HepG2 (cell line): ENCODE measurements at regions not wholly inside any gene's neighbourhood (a gene's known extent, or its start where the extent isn't known, plus 50 kb on each side); places are given as distances from the start of the nearest gene placed in this dataset.

ENCODE experiments used
- DZIP1 ChIP-seq: sonication (generic); formaldehyde crosslinking; IDR thresholded peaks from 2 replicates; pipeline ENCODE4 v1.5.0; 2020; ENCODE audit warnings: mild to moderate bottlenecking, missing genetic modification reagents
- JDP2 ChIP-seq: sonication (generic); formaldehyde crosslinking; IDR thresholded peaks from 2 replicates; pipeline ENCODE4 v1.8.1; 2022; ENCODE audit warnings: missing genetic modification reagents, borderline replicate concordance
- SRSF4 ChIP-seq: fragments of 200-400 bp; formaldehyde crosslinking; IDR thresholded peaks from one replicate; pipeline ENCODE4 v1.6.1; 2018; ENCODE audit warnings: mild to moderate bottlenecking, low read depth, low read length, moderate library complexity; ENCODE audit not compliant: poor library complexity, severe bottlenecking
- STAG1 ChIP-seq: sonication (generic); formaldehyde crosslinking; IDR thresholded peaks from 2 replicates; pipeline ENCODE4 v1.4.0; 2020; ENCODE audit warnings: missing genetic modification reagents
- ZNF414 ChIP-seq: sonication (generic); formaldehyde crosslinking; IDR thresholded peaks from 2 replicates; pipeline ENCODE4 v1.5.0; 2020; ENCODE audit warnings: missing genetic modification reagents
- ZNF569 ChIP-seq: sonication (generic); formaldehyde crosslinking; IDR thresholded peaks from 2 replicates; pipeline ENCODE4 v1.5.0; 2020; ENCODE audit warnings: mild to moderate bottlenecking, missing genetic modification reagents, moderate library complexity, borderline replicate concordance
- TF ChIP-seq, protein P1 (sequence below): sonication (generic); formaldehyde crosslinking; IDR thresholded peaks from 2 replicates; pipeline ENCODE4 v1.4.0; 2020; ENCODE audit warnings: mild to moderate bottlenecking, missing genetic modification reagents
- TF ChIP-seq, protein P2 (sequence below): sonication (generic); formaldehyde crosslinking; IDR thresholded peaks from 2 replicates; pipeline ENCODE4 v1.4.0; 2020; ENCODE audit warnings: mild to moderate bottlenecking, missing genetic modification reagents
- TF ChIP-seq, protein P3 (sequence below): sonication (generic); formaldehyde crosslinking; IDR thresholded peaks from 2 replicates; pipeline ENCODE4 v1.5.0; 2020; ENCODE audit warnings: missing genetic modification reagents

DNA sequence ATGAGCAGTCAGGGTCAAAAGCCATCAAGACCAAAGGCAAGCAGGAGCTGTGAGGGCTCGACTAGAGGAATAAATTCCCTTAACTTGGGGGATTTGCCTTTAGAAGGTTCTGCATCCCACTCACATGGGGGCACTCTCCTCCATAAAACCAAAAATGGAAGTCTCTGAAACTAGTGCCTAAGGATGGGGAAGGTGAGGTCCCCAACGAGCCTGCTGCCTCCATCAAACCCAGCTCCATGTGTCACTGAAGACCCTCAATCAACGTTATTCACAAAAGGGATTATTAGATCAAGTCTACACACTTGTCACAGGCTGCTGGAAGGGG, 254.9 kb upstream of the NCKAP5 start (continued):
- TF ChIP-seq, protein P1, sequence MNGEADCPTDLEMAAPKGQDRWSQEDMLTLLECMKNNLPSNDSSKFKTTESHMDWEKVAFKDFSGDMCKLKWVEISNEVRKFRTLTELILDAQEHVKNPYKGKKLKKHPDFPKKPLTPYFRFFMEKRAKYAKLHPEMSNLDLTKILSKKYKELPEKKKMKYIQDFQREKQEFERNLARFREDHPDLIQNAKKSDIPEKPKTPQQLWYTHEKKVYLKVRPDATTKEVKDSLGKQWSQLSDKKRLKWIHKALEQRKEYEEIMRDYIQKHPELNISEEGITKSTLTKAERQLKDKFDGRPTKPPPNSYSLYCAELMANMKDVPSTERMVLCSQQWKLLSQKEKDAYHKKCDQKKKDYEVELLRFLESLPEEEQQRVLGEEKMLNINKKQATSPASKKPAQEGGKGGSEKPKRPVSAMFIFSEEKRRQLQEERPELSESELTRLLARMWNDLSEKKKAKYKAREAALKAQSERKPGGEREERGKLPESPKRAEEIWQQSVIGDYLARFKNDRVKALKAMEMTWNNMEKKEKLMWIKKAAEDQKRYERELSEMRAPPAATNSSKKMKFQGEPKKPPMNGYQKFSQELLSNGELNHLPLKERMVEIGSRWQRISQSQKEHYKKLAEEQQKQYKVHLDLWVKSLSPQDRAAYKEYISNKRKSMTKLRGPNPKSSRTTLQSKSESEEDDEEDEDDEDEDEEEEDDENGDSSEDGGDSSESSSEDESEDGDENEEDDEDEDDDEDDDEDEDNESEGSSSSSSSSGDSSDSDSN (CRISPR knock-in tag): no peak
- TF ChIP-seq ZNF414 (CRISPR knock-in tag): no peak
- TF ChIP-seq ZNF569 (CRISPR knock-in tag): no peak
- TF ChIP-seq, protein P2, sequence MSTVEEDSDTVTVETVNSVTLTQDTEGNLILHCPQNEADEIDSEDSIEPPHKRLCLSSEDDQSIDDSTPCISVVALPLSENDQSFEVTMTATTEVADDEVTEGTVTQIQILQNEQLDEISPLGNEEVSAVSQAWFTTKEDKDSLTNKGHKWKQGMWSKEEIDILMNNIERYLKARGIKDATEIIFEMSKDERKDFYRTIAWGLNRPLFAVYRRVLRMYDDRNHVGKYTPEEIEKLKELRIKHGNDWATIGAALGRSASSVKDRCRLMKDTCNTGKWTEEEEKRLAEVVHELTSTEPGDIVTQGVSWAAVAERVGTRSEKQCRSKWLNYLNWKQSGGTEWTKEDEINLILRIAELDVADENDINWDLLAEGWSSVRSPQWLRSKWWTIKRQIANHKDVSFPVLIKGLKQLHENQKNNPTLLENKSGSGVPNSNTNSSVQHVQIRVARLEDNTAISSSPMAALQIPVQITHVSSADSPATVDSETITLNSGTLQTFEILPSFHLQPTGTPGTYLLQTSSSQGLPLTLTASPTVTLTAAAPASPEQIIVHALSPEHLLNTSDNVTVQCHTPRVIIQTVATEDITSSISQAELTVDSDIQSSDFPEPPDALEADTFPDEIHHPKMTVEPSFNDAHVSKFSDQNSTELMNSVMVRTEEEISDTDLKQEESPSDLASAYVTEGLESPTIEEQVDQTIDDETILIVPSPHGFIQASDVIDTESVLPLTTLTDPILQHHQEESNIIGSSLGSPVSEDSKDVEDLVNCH (CRISPR knock-in tag): no peak
- TF ChIP-seq STAG1 (CRISPR knock-in tag): no peak
- TF ChIP-seq SRSF4: no peak
- no peak for TF ChIP-seq JDP2 (CRISPR knock-in tag)
- no peak for TF ChIP-seq DZIP1 (CRISPR knock-in tag)
- TF ChIP-seq, protein P3, sequence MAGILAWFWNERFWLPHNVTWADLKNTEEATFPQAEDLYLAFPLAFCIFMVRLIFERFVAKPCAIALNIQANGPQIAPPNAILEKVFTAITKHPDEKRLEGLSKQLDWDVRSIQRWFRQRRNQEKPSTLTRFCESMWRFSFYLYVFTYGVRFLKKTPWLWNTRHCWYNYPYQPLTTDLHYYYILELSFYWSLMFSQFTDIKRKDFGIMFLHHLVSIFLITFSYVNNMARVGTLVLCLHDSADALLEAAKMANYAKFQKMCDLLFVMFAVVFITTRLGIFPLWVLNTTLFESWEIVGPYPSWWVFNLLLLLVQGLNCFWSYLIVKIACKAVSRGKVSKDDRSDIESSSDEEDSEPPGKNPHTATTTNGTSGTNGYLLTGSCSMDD (CRISPR knock-in tag): no peak
